ENCODE measurements at regions not wholly inside any gene's neighbourhood (a gene's known extent, or its start where the extent isn't known, plus 50 kb on each side); places are given as distances from the start of the nearest gene placed in this dataset.

DNA sequence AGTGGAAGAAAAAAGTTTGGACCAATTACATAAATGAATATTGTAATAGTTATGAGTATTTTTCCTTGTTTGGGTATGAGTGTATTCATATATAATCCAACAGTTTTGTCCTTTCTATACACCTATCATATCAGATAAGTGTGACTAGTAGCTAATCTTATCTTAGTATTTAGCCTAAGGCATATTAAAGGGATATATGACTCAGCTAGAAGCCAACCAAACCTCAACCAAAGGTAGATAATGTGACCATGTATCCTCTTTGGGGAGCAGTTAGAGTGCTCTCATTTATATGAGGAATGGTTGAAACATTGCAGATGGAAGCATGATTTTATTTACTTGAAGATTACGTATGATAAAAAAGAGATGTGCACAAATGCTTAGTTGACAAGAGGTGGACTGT lies 370.0 kb upstream of the CTNND2 start:
- no peak overlapping the region for H3K27ac ChIP-seq (ENCODE audit: low read length, poor library complexity, severe bottlenecking)
- no peak overlapping the region for H2BK12ac ChIP-seq (ENCODE audit: low read length in 2 of 2)
- no peak overlapping the region for H4K8ac ChIP-seq (ENCODE audit: low read length)
- H3K36me3 ChIP-seq (ENCODE audit: control insufficient read depth in 1 of 2, insufficient read depth in 2 of 2, low read depth in 1 of 2, low read length in 2 of 2): no peaks in the 10 kb centered on the region
- H3K9me3 ChIP-seq (ENCODE audit: control insufficient read depth, low read length): peaks cover 11% of the 10 kb centered on the region
- H3K27me3 ChIP-seq (ENCODE audit: control insufficient read depth in 1 of 2, insufficient read depth in 1 of 2, low read length in 2 of 2): no peaks in the 10 kb centered on the region
- H3K4ac ChIP-seq (ENCODE audit: low read depth in 1 of 2, low read length in 2 of 2): no peak overlapping the region
- H2AFZ ChIP-seq (ENCODE audit: low read depth, low read length): no peak overlapping the region
- no peak overlapping the region for H2AK5ac ChIP-seq (ENCODE audit: low read length, severe bottlenecking)
- 78% methylated on average over 1 of the region's 1 CpG for WGBS
- no peak overlapping the region for H3K18ac ChIP-seq (ENCODE audit: low read depth in 1 of 2, low read length in 2 of 2)
- H3K9ac ChIP-seq (ENCODE audit: low read length): no peak overlapping the region
- no peak overlapping the region for H4K91ac ChIP-seq (ENCODE audit: low read length)
- H2BK15ac ChIP-seq (ENCODE audit: low read depth, poor library complexity, severe bottlenecking): no peak overlapping the region
- H3K4me3 ChIP-seq (ENCODE audit: insufficient read depth in 1 of 2, low read depth in 1 of 2, low read length in 2 of 2): no peak overlapping the region
- H3K4me2 ChIP-seq (ENCODE audit: low read length, poor library complexity, severe bottlenecking): no peak overlapping the region
- H2BK5ac ChIP-seq (ENCODE audit: low read depth, low read length, poor library complexity, severe bottlenecking): no peak overlapping the region
- H3K23ac ChIP-seq (ENCODE audit: low read length in 2 of 2): no peak overlapping the region
- DNase-seq: no peak
- no peak overlapping the region for H2BK120ac ChIP-seq (ENCODE audit: low read depth, low read length)
- no peaks in the 10 kb centered on the region for H3K4me1 ChIP-seq (ENCODE audit: control insufficient read depth, insufficient read depth, low read depth, low read length)
- no peaks in the 10 kb centered on the region for H3K79me1 ChIP-seq (replicated peaks; ENCODE audit: low read length, poor library complexity, severe bottlenecking)
- no peak overlapping the region for H3K14ac ChIP-seq (ENCODE audit: low read length in 2 of 2)

DNA sequence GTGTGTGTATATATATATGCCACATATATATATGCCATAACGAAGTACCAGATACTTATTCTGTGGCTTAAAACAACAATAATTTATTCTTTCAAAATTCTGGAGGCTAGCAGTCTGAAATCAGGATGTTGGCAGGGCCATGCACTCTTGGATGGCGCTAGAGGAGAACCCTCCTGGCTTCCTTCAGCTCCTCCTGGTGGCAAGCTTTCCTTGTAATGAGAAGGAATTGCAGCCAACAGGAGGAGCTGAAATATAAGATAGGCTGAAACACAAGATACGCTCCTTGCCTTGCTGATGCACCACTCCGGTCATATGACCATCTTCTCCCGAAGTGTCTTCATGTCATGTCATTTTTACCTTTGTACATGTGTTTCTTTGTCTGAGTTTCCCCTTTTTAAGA lies 368.1 kb upstream of the CTNND2 start:
- no peaks in the 10 kb centered on the region for H3K36me3 ChIP-seq (ENCODE audit: control insufficient read depth in 1 of 2, insufficient read depth in 2 of 2, low read depth in 1 of 2, low read length in 2 of 2)
- no peak overlapping the region for H3K9ac ChIP-seq (ENCODE audit: low read length)
- no peak overlapping the region for H3K18ac ChIP-seq (ENCODE audit: low read depth in 1 of 2, low read length in 2 of 2)
- H3K23ac ChIP-seq (ENCODE audit: low read length in 2 of 2): no peak overlapping the region
- no peaks in the 10 kb centered on the region for H3K79me1 ChIP-seq (replicated peaks; ENCODE audit: low read length, poor library complexity, severe bottlenecking)
- H3K27ac ChIP-seq (ENCODE audit: low read length, poor library complexity, severe bottlenecking): no peak overlapping the region
- no peak overlapping the region for H3K4me2 ChIP-seq (ENCODE audit: low read length, poor library complexity, severe bottlenecking)
- no peak overlapping the region for H2AFZ ChIP-seq (ENCODE audit: low read depth, low read length)
- no peaks in the 10 kb centered on the region for H3K27me3 ChIP-seq (ENCODE audit: control insufficient read depth in 1 of 2, insufficient read depth in 1 of 2, low read length in 2 of 2)
- H3K9me3 ChIP-seq (ENCODE audit: control insufficient read depth, low read length): peaks cover 8% of the 10 kb centered on the region
- H2BK12ac ChIP-seq (ENCODE audit: low read length in 2 of 2): no peak overlapping the region
- no peak overlapping the region for H4K91ac ChIP-seq (ENCODE audit: low read length)
- no peaks in the 10 kb centered on the region for H3K4me1 ChIP-seq (ENCODE audit: control insufficient read depth, insufficient read depth, low read depth, low read length)
- no peak overlapping the region for H2AK5ac ChIP-seq (ENCODE audit: low read length, severe bottlenecking)
- 24% methylated on average over 3 of the region's 5 CpGs for WGBS
- DNase-seq: no peak
- H2BK120ac ChIP-seq (ENCODE audit: low read depth, low read length): no peak overlapping the region
- no peak overlapping the region for H4K8ac ChIP-seq (ENCODE audit: low read length)
- H2BK5ac ChIP-seq (ENCODE audit: low read depth, low read length, poor library complexity, severe bottlenecking): no peak overlapping the region
- H2BK15ac ChIP-seq (ENCODE audit: low read depth, poor library complexity, severe bottlenecking): no peak overlapping the region
- no peak overlapping the region for H3K14ac ChIP-seq (ENCODE audit: low read length in 2 of 2)
- no peak overlapping the region for H3K4ac ChIP-seq (ENCODE audit: low read depth in 1 of 2, low read length in 2 of 2)
- no peak overlapping the region for H3K4me3 ChIP-seq (ENCODE audit: insufficient read depth in 1 of 2, low read depth in 1 of 2, low read length in 2 of 2)

GRCh38 chr5:12270914-12271313 lies 366.7 kb upstream of the CTNND2 start:
- Histone ChIP-seq H3K4ac (ENCODE audit: low read depth in 1 of 2, low read length in 2 of 2) (no peak overlapping the region), H3K9ac (ENCODE audit: low read length) (no peak overlapping the region), H3K4me1 (ENCODE audit: control insufficient read depth, insufficient read depth, low read depth, low read length) (no peaks in the 10 kb centered on the region), H2BK120ac (ENCODE audit: low read depth, low read length) (no peak overlapping the region), H3K36me3 (ENCODE audit: control insufficient read depth in 1 of 2, insufficient read depth in 2 of 2, low read depth in 1 of 2, low read length in 2 of 2) (no peaks in the 10 kb centered on the region), H3K27me3 (ENCODE audit: control insufficient read depth in 1 of 2, insufficient read depth in 1 of 2, low read length in 2 of 2) (no peaks in the 10 kb centered on the region), H3K18ac (ENCODE audit: low read depth in 1 of 2, low read length in 2 of 2) (no peak overlapping the region), H3K23ac (ENCODE audit: low read length in 2 of 2) (no peak overlapping the region), H2AK5ac (ENCODE audit: low read length, severe bottlenecking) (no peak overlapping the region), H4K91ac (ENCODE audit: low read length) (no peak overlapping the region), H3K27ac (ENCODE audit: low read length, poor library complexity, severe bottlenecking) (no peak overlapping the region), H2BK15ac (ENCODE audit: low read depth, poor library complexity, severe bottlenecking) (no peak overlapping the region), H4K8ac (ENCODE audit: low read length) (no peak overlapping the region), H3K9me3 (ENCODE audit: control insufficient read depth, low read length) (peaks cover 8% of the 10 kb centered on the region), H3K79me1 (replicated peaks; ENCODE audit: low read length, poor library complexity, severe bottlenecking) (no peaks in the 10 kb centered on the region), H3K4me2 (ENCODE audit: low read length, poor library complexity, severe bottlenecking) (no peak overlapping the region), H3K4me3 (ENCODE audit: insufficient read depth in 1 of 2, low read depth in 1 of 2, low read length in 2 of 2) (no peak overlapping the region), H2AFZ (ENCODE audit: low read depth, low read length) (no peak overlapping the region), H3K14ac (ENCODE audit: low read length in 2 of 2) (no peak overlapping the region), H2BK12ac (ENCODE audit: low read length in 2 of 2) (no peak overlapping the region), H2BK5ac (ENCODE audit: low read depth, low read length, poor library complexity, severe bottlenecking) (no peak overlapping the region)
- 90% methylated on average over 1 of the region's 1 CpG for WGBS
- no peak for DNase-seq

DNA sequence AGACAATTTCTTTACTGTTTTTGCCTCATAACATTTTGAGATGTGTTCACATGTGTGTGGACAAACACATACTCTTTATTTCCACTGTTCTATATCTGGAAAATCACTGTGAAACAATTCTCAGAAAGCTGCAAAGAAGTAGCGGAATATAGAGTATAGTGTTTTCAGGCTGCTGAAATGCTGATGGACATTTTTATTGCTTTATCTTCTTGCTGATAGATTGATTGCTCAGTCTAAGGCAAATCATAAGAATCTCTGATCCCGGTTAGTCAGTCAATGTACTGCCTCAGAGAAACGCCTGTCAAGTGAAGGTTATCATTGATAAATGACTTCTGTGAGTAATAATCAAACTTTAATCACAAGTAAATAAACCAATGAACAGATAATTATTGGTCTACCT lies 364.9 kb upstream of the CTNND2 start:
- Histone ChIP-seq H2AK5ac (ENCODE audit: low read length, severe bottlenecking) (no peak overlapping the region), H3K14ac (ENCODE audit: low read length in 2 of 2) (no peak overlapping the region), H2BK5ac (ENCODE audit: low read depth, low read length, poor library complexity, severe bottlenecking) (no peak overlapping the region), H3K9ac (ENCODE audit: low read length) (no peak overlapping the region), H2BK120ac (ENCODE audit: low read depth, low read length) (no peak overlapping the region), H3K4me1 (ENCODE audit: control insufficient read depth, insufficient read depth, low read depth, low read length) (no peaks in the 10 kb centered on the region), H3K23ac (ENCODE audit: low read length in 2 of 2) (no peak overlapping the region), H4K91ac (ENCODE audit: low read length) (no peak overlapping the region), H4K8ac (ENCODE audit: low read length) (no peak overlapping the region), H3K9me3 (ENCODE audit: control insufficient read depth, low read length) (peaks cover 6% of the 10 kb centered on the region), H2BK12ac (ENCODE audit: low read length in 2 of 2) (no peak overlapping the region), H2AFZ (ENCODE audit: low read depth, low read length) (no peak overlapping the region), H3K79me1 (replicated peaks; ENCODE audit: low read length, poor library complexity, severe bottlenecking) (no peaks in the 10 kb centered on the region), H3K4me2 (ENCODE audit: low read length, poor library complexity, severe bottlenecking) (no peak overlapping the region), H3K27me3 (ENCODE audit: control insufficient read depth in 1 of 2, insufficient read depth in 1 of 2, low read length in 2 of 2) (no peaks in the 10 kb centered on the region), H2BK15ac (ENCODE audit: low read depth, poor library complexity, severe bottlenecking) (no peak overlapping the region), H3K27ac (ENCODE audit: low read length, poor library complexity, severe bottlenecking) (no peak overlapping the region), H3K18ac (ENCODE audit: low read depth in 1 of 2, low read length in 2 of 2) (no peak overlapping the region), H3K4ac (ENCODE audit: low read depth in 1 of 2, low read length in 2 of 2) (no peak overlapping the region), H3K36me3 (ENCODE audit: control insufficient read depth in 1 of 2, insufficient read depth in 2 of 2, low read depth in 1 of 2, low read length in 2 of 2) (no peaks in the 10 kb centered on the region), H3K4me3 (ENCODE audit: insufficient read depth in 1 of 2, low read depth in 1 of 2, low read length in 2 of 2) (no peak overlapping the region)
- DNase-seq: no peak
- 82% methylated on average over 1 of the region's 3 CpGs for WGBS

Data from mesenchymal stem cell (in vitro differentiated cells and primary cell).